ENCODE measurements at regions not wholly inside any gene's neighbourhood (a gene's known extent, or its start where the extent isn't known, plus 50 kb on each side); places are given as distances from the start of the nearest gene placed in this dataset.

- TF ChIP-seq POLR2AphosphoS5 (IDR thresholded peaks at IDR 0.05) (no peak), CTCF (IDR thresholded peaks at IDR 0.05) (no peak)
Observed at GRCh38 chr4:31592293-31592692, 872.1 kb downstream of the PCDH7 start.

Data from stomach (tissue), 4 donors.